NCI-H526 treated with DMSO at 0.1 percent for 48 hours (cell line): ENCODE measurements at regions not wholly inside any gene's neighbourhood (a gene's known extent, or its start where the extent isn't known, plus 50 kb on each side); places are given as distances from the start of the nearest gene placed in this dataset.

Experiments
- DNase-seq: peaks from one replicate; lab custom pipeline; 2025; lab: John Stamatoyannopoulos, UW

GRCh38 chr10:105879401-105879800 lies 1238.3 kb downstream of the SORCS3 start:
- no peak for DNase-seq

- DNase-seq = no peak
Measured at GRCh38 chr10:105875050-105875449, 1234.0 kb downstream of the SORCS3 start.

- DNase-seq = no peak
Measured at GRCh38 chr10:105872665-105873064, 1231.6 kb downstream of the SORCS3 start.

- no peak for DNase-seq
Measured at GRCh38 chr10:105868935-105869334, 1227.8 kb downstream of the SORCS3 start.

GRCh38 chr10:105864854-105865253 lies 1223.8 kb downstream of the SORCS3 start:
- DNase-seq = no peak

GRCh38 chr10:105857268-105858264 lies 1216.5 kb downstream of the SORCS3 start:
- DNase-seq = no peak

- no peak for DNase-seq
Measured at GRCh38 chr10:105855791-105856190, 1214.7 kb downstream of the SORCS3 start.

GRCh38 chr10:105844676-105845570 lies 1203.8 kb downstream of the SORCS3 start:
- DNase-seq = no peak

GRCh38 chr10:105844241-105844640 lies 1203.2 kb downstream of the SORCS3 start:
- DNase-seq = no peak

GRCh38 chr10:105843786-105844185 lies 1202.7 kb downstream of the SORCS3 start:
- DNase-seq = no peak

- no peak for DNase-seq
Measured at GRCh38 chr10:105840288-105840770, 1199.2 kb downstream of the SORCS3 start.

- no peak for DNase-seq
Measured at GRCh38 chr10:105838392-105838791, 1197.3 kb downstream of the SORCS3 start.

GRCh38 chr10:105837951-105838350 lies 1196.9 kb downstream of the SORCS3 start:
- DNase-seq = no peak

GRCh38 chr10:105834261-105835059 lies 1193.4 kb downstream of the SORCS3 start:
- DNase-seq = no peak

GRCh38 chr10:105827133-105827532 lies 1186.0 kb downstream of the SORCS3 start:
- DNase-seq = no peak

- DNase-seq = no peak
Measured at GRCh38 chr10:105807935-105808587, 1167.0 kb downstream of the SORCS3 start.

- no peak for DNase-seq
Measured at GRCh38 chr10:105803206-105803605, 1162.1 kb downstream of the SORCS3 start.

- DNase-seq = no peak
Measured at GRCh38 chr10:105800641-105801040, 1159.6 kb downstream of the SORCS3 start.

GRCh38 chr10:105798328-105798889 lies 1157.3 kb downstream of the SORCS3 start:
- no peak for DNase-seq

GRCh38 chr10:105797234-105797890 lies 1156.3 kb downstream of the SORCS3 start:
- DNase-seq = peak; percentile 14
